Umbilical cord (tissue), 1 donor: ENCODE measurements at regions not wholly inside any gene's neighbourhood (a gene's known extent, or its start where the extent isn't known, plus 50 kb on each side); places are given as distances from the start of the nearest gene placed in this dataset.
A peak's percentile ranks its signal among the peaks of the same experiment; 100 is the strongest.
"Not testable (repeated sequence)": the region's sequence is repeated elsewhere in the genome, so short reads cannot be mapped to it uniquely, and the experiment has no call there.

Source experiments
- DNase-seq: peaks from one replicate; pipeline ENCODE4 v3.0.0-alpha.2; 2015; ENCODE audit warnings: low spot score

- no peak for DNase-seq
These were observed 123.6 kb upstream of the INTU start for GRCh38 chr4:127509155-127509554.

- DNase-seq = not testable (repeated sequence)
These were observed 120.1 kb upstream of the INTU start for GRCh38 chr4:127512672-127513071.

- not testable (repeated sequence) for DNase-seq
These were observed 117.5 kb upstream of the INTU start for GRCh38 chr4:127515259-127515658.

- no peak for DNase-seq
These were observed 114.7 kb upstream of the INTU start for GRCh38 chr4:127518046-127518445.

- DNase-seq = peak; percentile 31
These were observed 111.3 kb upstream of the INTU start for GRCh38 chr4:127521463-127521862.

- DNase-seq = no peak
These were observed 109.4 kb upstream of the INTU start for GRCh38 chr4:127523369-127523768.

- DNase-seq = peak; percentile 85
These were observed 107.1 kb upstream of the INTU start for GRCh38 chr4:127525608-127526007.

GRCh38 chr4:127528302-127528701 lies 104.5 kb upstream of the INTU start:
- DNase-seq = no peak

GRCh38 chr4:127529879-127530278 lies 102.9 kb upstream of the INTU start:
- DNase-seq = not testable (repeated sequence)

GRCh38 chr4:127533028-127533700 lies 99.6 kb upstream of the INTU start:
- peak; percentile 69 for DNase-seq

GRCh38 chr4:127534041-127534825 lies 98.5 kb upstream of the INTU start:
- no peak for DNase-seq

GRCh38 chr4:127538016-127538415 lies 94.7 kb upstream of the INTU start:
- no peak for DNase-seq

GRCh38 chr4:127540497-127541025 lies 92.2 kb upstream of the INTU start:
- DNase-seq = no peak

- no peak for DNase-seq
These were observed 87.5 kb upstream of the INTU start for GRCh38 chr4:127545271-127545670.

GRCh38 chr4:127548990-127549925 lies 83.5 kb upstream of the INTU start:
- DNase-seq = no peak

- DNase-seq = no peak
These were observed 77.7 kb upstream of the INTU start for GRCh38 chr4:127555106-127555505.

- DNase-seq = no peak
These were observed 74.7 kb upstream of the INTU start for GRCh38 chr4:127558088-127558487.

GRCh38 chr4:127558489-127559407 lies 74.0 kb upstream of the INTU start:
- DNase-seq = no peak

- DNase-seq = no peak
These were observed 72.8 kb upstream of the INTU start for GRCh38 chr4:127559981-127560380.

GRCh38 chr4:127560755-127561154 lies 72.0 kb upstream of the INTU start:
- no peak for DNase-seq

GRCh38 chr4:127574643-127575042 lies 58.1 kb upstream of the INTU start:
- no peak for DNase-seq
